ENCODE measurements at regions not wholly inside any gene's neighbourhood (a gene's known extent, or its start where the extent isn't known, plus 50 kb on each side); places are given as distances from the start of the nearest gene placed in this dataset.
A peak's percentile ranks its signal among the peaks of the same experiment; 100 is the strongest.

- ChIA-PET POLR2A (no interaction called here), CTCF (no interaction called here)
- no peaks in the 10 kb centered on the region for H3K4me1 Mint-ChIP-seq (ENCODE audit: low read depth)
- H3K27ac Mint-ChIP-seq = no peak overlapping the region
- ATAC-seq (no peak), DNase-seq (no peak)
- H3K36me3 Mint-ChIP-seq (ENCODE audit: low read depth) = no peaks in the 10 kb centered on the region
- no peaks in the 10 kb centered on the region for H3K9me3 Mint-ChIP-seq (ENCODE audit: insufficient read depth)
- peaks cover 4% of the 10 kb centered on the region for H3K27me3 Mint-ChIP-seq (ENCODE audit: low read depth)
- H3K4me3 Mint-ChIP-seq = no peak overlapping the region
These were observed 240.7 kb downstream of the C4orf33 start for GRCh38 chr4:129336457-129337227.

- CTCF ChIA-PET = no interaction called here
- H3K4me1 Mint-ChIP-seq (ENCODE audit: low read depth) = no peaks in the 10 kb centered on the region
- no peaks in the 10 kb centered on the region for H3K9me3 Mint-ChIP-seq (ENCODE audit: insufficient read depth)
- no peak for DNase-seq
- no peak for ATAC-seq
- no peak overlapping the region for H3K4me3 Mint-ChIP-seq
- H3K27ac Mint-ChIP-seq = no peak overlapping the region
- no peaks in the 10 kb centered on the region for H3K36me3 Mint-ChIP-seq (ENCODE audit: low read depth)
- POLR2A ChIA-PET = no interaction called here
- peaks cover 4% of the 10 kb centered on the region for H3K27me3 Mint-ChIP-seq (ENCODE audit: low read depth)
These were observed 241.3 kb downstream of the C4orf33 start for GRCh38 chr4:129337228-129337620.

- no peaks in the 10 kb centered on the region for H3K36me3 Mint-ChIP-seq (ENCODE audit: low read depth)
- ATAC-seq (no peak), DNase-seq (no peak)
- ChIA-PET POLR2A (no interaction called here), CTCF (no interaction called here)
- no peak overlapping the region for H3K27ac Mint-ChIP-seq
- no peaks in the 10 kb centered on the region for H3K9me3 Mint-ChIP-seq (ENCODE audit: insufficient read depth)
- H3K4me1 Mint-ChIP-seq (ENCODE audit: low read depth) = no peaks in the 10 kb centered on the region
- H3K4me3 Mint-ChIP-seq = no peak overlapping the region
- H3K27me3 Mint-ChIP-seq (ENCODE audit: low read depth) = peaks cover 4% of the 10 kb centered on the region
These were observed 247.0 kb downstream of the C4orf33 start for GRCh38 chr4:129342819-129343408.

GRCh38 chr4:129344058-129344457 lies 248.1 kb downstream of the C4orf33 start:
- Mint-ChIP-seq H3K9me3 (ENCODE audit: insufficient read depth) (no peaks in the 10 kb centered on the region), H3K4me1 (ENCODE audit: low read depth) (no peaks in the 10 kb centered on the region), H3K36me3 (ENCODE audit: low read depth) (no peaks in the 10 kb centered on the region), H3K4me3 (no peak overlapping the region), H3K27ac (no peak overlapping the region), H3K27me3 (ENCODE audit: low read depth) (peaks cover 4% of the 10 kb centered on the region)
- DNase-seq (peak; percentile 21), ATAC-seq (no peak)
- ChIA-PET CTCF (interaction anchor here (0.8 to 1.6 kb wide), 3 partner anchors 19 to 297 kb away, joined by 4 to 8 read pairs (median 4); no protein-coding TSS in a partner anchor), POLR2A (no interaction called here)

GRCh38 chr4:129345609-129346008 lies 249.7 kb downstream of the C4orf33 start:
- no peak for ATAC-seq
- Mint-ChIP-seq H3K9me3 (ENCODE audit: insufficient read depth) (no peaks in the 10 kb centered on the region), H3K27me3 (ENCODE audit: low read depth) (peaks cover 4% of the 10 kb centered on the region), H3K27ac (no peak overlapping the region), H3K4me3 (no peak overlapping the region), H3K4me1 (ENCODE audit: low read depth) (no peaks in the 10 kb centered on the region), H3K36me3 (ENCODE audit: low read depth) (no peaks in the 10 kb centered on the region)
- DNase-seq = no peak
- ChIA-PET POLR2A (no interaction called here), CTCF (no interaction called here)

- H3K4me1 Mint-ChIP-seq (ENCODE audit: low read depth) = no peaks in the 10 kb centered on the region
- ChIA-PET POLR2A (no interaction called here), CTCF (interaction anchor here (1.3 kb wide), 1 partner anchor 296 kb away, joined by 4 read pairs; no protein-coding TSS in a partner anchor)
- no peaks in the 10 kb centered on the region for H3K36me3 Mint-ChIP-seq (ENCODE audit: low read depth)
- ATAC-seq (no peak), DNase-seq (no peak)
- H3K4me3 Mint-ChIP-seq = no peak overlapping the region
- peaks cover 1% of the 10 kb centered on the region for H3K27me3 Mint-ChIP-seq (ENCODE audit: low read depth)
- no peak overlapping the region for H3K27ac Mint-ChIP-seq
- H3K9me3 Mint-ChIP-seq (ENCODE audit: insufficient read depth) = no peaks in the 10 kb centered on the region
These were observed 250.1 kb downstream of the C4orf33 start for GRCh38 chr4:129346036-129346435.

- H3K9me3 Mint-ChIP-seq (ENCODE audit: insufficient read depth) = no peaks in the 10 kb centered on the region
- H3K27ac Mint-ChIP-seq = no peak overlapping the region
- H3K4me1 Mint-ChIP-seq (ENCODE audit: low read depth) = no peaks in the 10 kb centered on the region
- H3K36me3 Mint-ChIP-seq (ENCODE audit: low read depth) = no peaks in the 10 kb centered on the region
- no peak for ATAC-seq
- DNase-seq = no peak
- no peak overlapping the region for H3K4me3 Mint-ChIP-seq
- no peaks in the 10 kb centered on the region for H3K27me3 Mint-ChIP-seq (ENCODE audit: low read depth)
- ChIA-PET POLR2A (no interaction called here), CTCF (interaction anchor here (1.3 kb wide), 1 partner anchor 295 kb away, joined by 4 read pairs; no protein-coding TSS in a partner anchor)
These were observed 250.8 kb downstream of the C4orf33 start for GRCh38 chr4:129346734-129347133.

- Mint-ChIP-seq H3K27ac (no peak overlapping the region), H3K27me3 (ENCODE audit: low read depth) (peaks cover 2% of the 10 kb centered on the region), H3K4me1 (ENCODE audit: low read depth) (no peaks in the 10 kb centered on the region), H3K9me3 (ENCODE audit: insufficient read depth) (no peaks in the 10 kb centered on the region), H3K4me3 (no peak overlapping the region), H3K36me3 (ENCODE audit: low read depth) (no peaks in the 10 kb centered on the region)
- DNase-seq (no peak), ATAC-seq (no peak)
- ChIA-PET POLR2A (no interaction called here), CTCF (no interaction called here)
These were observed 255.1 kb downstream of the C4orf33 start for GRCh38 chr4:129350834-129351721.

- no peaks in the 10 kb centered on the region for H3K36me3 Mint-ChIP-seq (ENCODE audit: low read depth)
- ATAC-seq (no peak), DNase-seq (no peak)
- no peaks in the 10 kb centered on the region for H3K4me1 Mint-ChIP-seq (ENCODE audit: low read depth)
- POLR2A ChIA-PET = no interaction called here
- no peaks in the 10 kb centered on the region for H3K9me3 Mint-ChIP-seq (ENCODE audit: insufficient read depth)
- H3K4me3 Mint-ChIP-seq = no peak overlapping the region
- peaks cover 2% of the 10 kb centered on the region for H3K27me3 Mint-ChIP-seq (ENCODE audit: low read depth)
- no peak overlapping the region for H3K27ac Mint-ChIP-seq
- CTCF ChIA-PET = interaction anchor here (1.5 to 1.8 kb wide), 2 partner anchors 10 to 289 kb away, joined by 5 read pairs; no protein-coding TSS in a partner anchor
These were observed 256.5 kb downstream of the C4orf33 start for GRCh38 chr4:129352480-129352879.

GRCh38 chr4:129353490-129353889 lies 257.5 kb downstream of the C4orf33 start:
- CTCF ChIA-PET = interaction anchor here (1.5 to 1.8 kb wide), 2 partner anchors 9 to 288 kb away, joined by 5 read pairs; no protein-coding TSS in a partner anchor
- Mint-ChIP-seq H3K27ac (no peak overlapping the region), H3K27me3 (ENCODE audit: low read depth) (peaks cover 5% of the 10 kb centered on the region), H3K4me1 (ENCODE audit: low read depth) (no peaks in the 10 kb centered on the region), H3K4me3 (no peak overlapping the region), H3K36me3 (ENCODE audit: low read depth) (no peaks in the 10 kb centered on the region), H3K9me3 (ENCODE audit: insufficient read depth) (no peaks in the 10 kb centered on the region)
- POLR2A ChIA-PET = no interaction called here
- DNase-seq (no peak), ATAC-seq (no peak)

- Mint-ChIP-seq H3K27me3 (ENCODE audit: low read depth) (peaks cover 5% of the 10 kb centered on the region), H3K4me3 (no peak overlapping the region), H3K27ac (no peak overlapping the region), H3K9me3 (ENCODE audit: insufficient read depth) (no peaks in the 10 kb centered on the region), H3K36me3 (ENCODE audit: low read depth) (no peaks in the 10 kb centered on the region), H3K4me1 (ENCODE audit: low read depth) (no peaks in the 10 kb centered on the region)
- DNase-seq = no peak
- ChIA-PET CTCF (no interaction called here), POLR2A (no interaction called here)
- no peak for ATAC-seq
These were observed 259.1 kb downstream of the C4orf33 start for GRCh38 chr4:129355031-129355430.

- CTCF ChIA-PET = no interaction called here
- POLR2A ChIA-PET = no interaction called here
- H3K36me3 Mint-ChIP-seq (ENCODE audit: low read depth) = no peaks in the 10 kb centered on the region
- peaks cover 5% of the 10 kb centered on the region for H3K27me3 Mint-ChIP-seq (ENCODE audit: low read depth)
- H3K9me3 Mint-ChIP-seq (ENCODE audit: insufficient read depth) = no peaks in the 10 kb centered on the region
- no peaks in the 10 kb centered on the region for H3K4me1 Mint-ChIP-seq (ENCODE audit: low read depth)
- ATAC-seq (no peak), DNase-seq (no peak)
- H3K27ac Mint-ChIP-seq = no peak overlapping the region
- no peak overlapping the region for H3K4me3 Mint-ChIP-seq
These were observed 259.6 kb downstream of the C4orf33 start for GRCh38 chr4:129355516-129355915.
